ENCODE measurements at regions not wholly inside any gene's neighbourhood (a gene's known extent, or its start where the extent isn't known, plus 50 kb on each side); places are given as distances from the start of the nearest gene placed in this dataset.

- in situ Hi-C loops (cut with HindIII; ENCODE audit: low sequenced_read_pairs), result no loop called here
- no peak for TF ChIP-seq CTCF (IDR thresholded peaks at IDR 0.05; ENCODE audit: low read depth, low read length, missing control alignments)
- H3K4me3 ChIP-seq (ENCODE audit: low read depth, low read length), result no peak overlapping the region
- no peak for DNase-seq (ENCODE audit: low read depth)
These were observed 509.6 kb upstream of the TNC start for GRCh38 chr9:115627511-115627910.

DNA sequence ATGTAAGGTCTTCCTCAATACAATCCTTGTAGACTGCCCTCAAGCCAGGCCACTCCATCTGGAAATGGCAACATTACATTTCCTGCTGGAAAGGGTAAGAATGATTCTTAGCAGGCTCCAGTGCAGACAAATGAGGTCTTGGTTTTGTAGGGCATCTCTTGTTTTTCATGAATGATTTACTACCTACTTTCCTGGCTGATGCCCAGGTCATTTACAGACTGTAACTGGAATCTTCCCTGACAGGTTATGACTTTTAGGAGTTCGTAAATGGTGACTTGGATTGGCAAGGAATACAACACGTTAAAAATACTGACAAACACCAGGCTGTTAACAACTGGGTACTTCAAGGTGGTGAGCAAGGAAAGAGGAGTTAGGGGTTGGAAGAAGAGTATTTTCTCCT lies 510.5 kb upstream of the TNC start:
- no peak for TF ChIP-seq CTCF (IDR thresholded peaks at IDR 0.05; ENCODE audit: low read depth, low read length, missing control alignments)
- no peak overlapping the region for H3K4me3 ChIP-seq (ENCODE audit: low read depth, low read length)
- DNase-seq (ENCODE audit: low read depth), result no peak
- in situ Hi-C loops (cut with HindIII; ENCODE audit: low sequenced_read_pairs), result no loop called here

DNA sequence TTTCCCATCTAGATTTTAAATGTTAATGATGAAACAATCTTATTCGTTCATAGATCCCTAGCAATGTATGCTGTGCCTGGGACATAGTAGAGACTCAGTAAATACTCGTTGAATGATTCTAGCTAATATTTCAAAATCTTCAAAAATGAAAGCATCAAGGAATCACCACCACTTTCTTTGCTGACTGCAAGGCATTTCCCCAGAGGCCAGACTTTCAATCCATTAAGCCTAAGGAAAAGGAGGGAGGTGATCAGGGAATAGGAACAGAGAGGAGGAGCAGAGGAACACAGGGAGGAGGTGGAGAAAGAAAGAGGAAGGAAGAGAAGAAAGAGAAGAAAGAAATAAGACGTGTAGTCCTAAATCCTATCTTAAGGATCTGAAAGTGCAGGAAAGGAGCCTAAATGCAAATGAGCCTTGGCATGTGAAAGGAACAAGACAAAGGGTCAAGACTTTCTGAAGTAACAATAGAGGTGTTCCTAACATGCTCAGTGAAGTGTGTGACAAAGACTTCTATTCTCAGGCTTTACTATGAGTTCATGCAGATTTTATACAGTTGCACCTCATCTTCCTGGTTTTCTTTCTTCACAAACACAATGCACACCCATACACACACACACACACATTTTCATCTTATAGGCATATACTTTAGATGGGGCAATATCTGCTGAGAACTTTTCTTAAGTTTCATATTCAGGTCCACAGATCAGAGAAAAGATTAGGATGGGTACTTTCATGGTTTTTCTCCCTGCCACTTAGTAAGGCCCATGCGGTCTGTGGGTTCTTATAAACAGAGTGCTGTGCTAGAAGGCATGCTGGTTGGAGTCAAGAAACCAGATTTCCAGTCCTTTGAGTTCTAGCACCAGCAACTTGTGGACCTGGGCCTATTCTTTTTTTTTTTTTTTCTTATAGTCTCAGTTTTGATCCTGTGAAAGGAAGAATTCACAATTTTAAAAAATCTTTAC lies 512.2 kb upstream of the TNC start:
- no peak overlapping the region for H3K4me3 ChIP-seq (ENCODE audit: low read depth, low read length)
- in situ Hi-C loops (cut with HindIII; ENCODE audit: low sequenced_read_pairs), result no loop called here
- no peak for TF ChIP-seq CTCF (IDR thresholded peaks at IDR 0.05; ENCODE audit: low read depth, low read length, missing control alignments)
- DNase-seq (ENCODE audit: low read depth), result no peak

GRCh38 chr9:115632391-115632790 lies 514.4 kb upstream of the TNC start:
- TF ChIP-seq CTCF (IDR thresholded peaks at IDR 0.05; ENCODE audit: low read depth, low read length, missing control alignments), result no peak
- in situ Hi-C loops (cut with HindIII; ENCODE audit: low sequenced_read_pairs), result no loop called here
- H3K4me3 ChIP-seq (ENCODE audit: low read depth, low read length), result no peak overlapping the region
- no peak for DNase-seq (ENCODE audit: low read depth)

DNA sequence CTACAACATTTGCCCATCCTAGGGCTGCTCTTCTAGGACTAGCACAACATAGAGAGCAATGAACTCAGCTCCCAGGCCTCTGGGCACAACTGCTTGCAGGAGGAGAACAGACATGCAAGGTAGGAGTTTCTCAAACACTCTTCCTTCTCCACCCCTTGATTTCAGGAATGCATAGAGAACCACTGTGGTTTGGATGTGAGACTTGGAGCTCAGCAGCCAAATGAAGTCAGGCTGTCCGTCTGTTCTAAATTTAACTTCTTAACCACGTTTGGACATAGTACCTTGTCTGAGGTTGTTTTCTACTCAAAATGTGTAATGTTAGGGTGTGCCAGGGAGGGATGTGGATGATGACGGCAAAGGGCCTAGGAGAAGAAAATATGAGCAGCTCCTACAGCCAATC lies 515.1 kb upstream of the TNC start:
- no peak for TF ChIP-seq CTCF (IDR thresholded peaks at IDR 0.05; ENCODE audit: low read depth, low read length, missing control alignments)
- in situ Hi-C loops (cut with HindIII; ENCODE audit: low sequenced_read_pairs), result no loop called here
- peak; percentile 95 for DNase-seq (ENCODE audit: low read depth)
- H3K4me3 ChIP-seq (ENCODE audit: low read depth, low read length), result no peak overlapping the region

- no peak for TF ChIP-seq CTCF (IDR thresholded peaks at IDR 0.05; ENCODE audit: low read depth, low read length, missing control alignments)
- DNase-seq (ENCODE audit: low read depth), result no peak
- H3K4me3 ChIP-seq (ENCODE audit: low read depth, low read length), result no peak overlapping the region
- in situ Hi-C loops (cut with HindIII; ENCODE audit: low sequenced_read_pairs), result no loop called here
These were observed 517.8 kb upstream of the PAPPA start for GRCh38 chr9:115635680-115636383.

Measured in astrocyte of the cerebellum (primary cell).